Right atrium auricular region (tissue), 2 donors: ENCODE measurements at regions not wholly inside any gene's neighbourhood (a gene's known extent, or its start where the extent isn't known, plus 50 kb on each side); places are given as distances from the start of the nearest gene placed in this dataset.

Experiments used
- DNase-seq: peaks from one replicate; pipeline ENCODE4 v3.0.0-alpha.2; 2019; ENCODE audit warnings: low spot score
- H3K27ac ChIP-seq, 2 donors: fragments of 200-600 bp; sonication (generic); 1 replicate in 1 of 2; 2 replicates in 1 of 2; pipeline ENCODE4 v1.5.1; 2016 to 2019
- H3K27me3 ChIP-seq, 2 donors: fragments of 200-600 bp; sonication (generic); one replicate each; pipeline versions ENCODE4 v1.5.1 to v1.6.0; 2017 to 2019
- H3K36me3 ChIP-seq: fragments of 200-600 bp; sonication (generic); one replicate; pipeline ENCODE4 v1.5.1; 2016
- H3K4me1 ChIP-seq, 2 donors: fragments of 200-600 bp; sonication (generic); one replicate each; pipeline versions ENCODE4 v1.5.1 to v1.6.0; 2017 to 2019
- H3K4me3 ChIP-seq, 2 donors: fragments of 200-600 bp; sonication (generic); 1 replicate in 1 of 2; 2 replicates in 1 of 2; pipeline ENCODE4 v1.5.1; 2017 to 2019; ENCODE audit warnings: mild to moderate bottlenecking in 1 of 2, moderate library complexity in 1 of 2
- H3K9me3 ChIP-seq, 2 donors: fragments of 200-600 bp; sonication (generic); one replicate each; pipeline ENCODE4 v1.5.1; 2019
- TF ChIP-seq, protein P1 (sequence below), 2 donors: fragments of 200-600 bp; sonication (generic); IDR thresholded peaks; one replicate each; pipeline ENCODE4 v1.5.1; 2019; ENCODE audit warnings: antibody characterized with exemption in 2 of 2

DNA sequence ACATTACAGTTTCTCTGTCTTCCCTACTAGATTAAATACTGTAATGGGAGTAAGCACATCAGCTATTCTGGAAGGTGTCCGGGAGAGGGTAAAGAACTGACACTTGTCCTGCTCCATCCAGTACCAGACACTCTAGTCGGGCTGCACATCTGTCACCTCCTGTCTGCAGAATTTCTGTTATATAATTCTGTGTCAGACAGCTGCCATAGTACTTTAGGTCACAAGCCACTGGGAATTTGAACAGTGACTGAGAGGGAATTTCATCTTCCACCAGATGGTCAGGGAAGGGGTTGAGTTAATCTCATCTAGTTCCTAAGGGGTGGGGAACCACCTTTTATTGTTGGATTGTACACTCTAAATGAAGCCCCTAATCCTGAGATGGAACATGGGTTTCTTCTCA, 58.6 kb upstream of the NUDT7 start:
- Histone ChIP-seq H3K27me3 (no peaks in the 10 kb centered on the region), H3K36me3 (no peaks in the 10 kb centered on the region), H3K27ac (no peak overlapping the region), H3K4me1 (no peaks in the 10 kb centered on the region), H3K4me3 (no peak overlapping the region), H3K9me3 (peaks cover 0 to 10% of the 10 kb centered on the region in 2 donors)
- DNase-seq, result no peak
- TF ChIP-seq, protein P1, sequence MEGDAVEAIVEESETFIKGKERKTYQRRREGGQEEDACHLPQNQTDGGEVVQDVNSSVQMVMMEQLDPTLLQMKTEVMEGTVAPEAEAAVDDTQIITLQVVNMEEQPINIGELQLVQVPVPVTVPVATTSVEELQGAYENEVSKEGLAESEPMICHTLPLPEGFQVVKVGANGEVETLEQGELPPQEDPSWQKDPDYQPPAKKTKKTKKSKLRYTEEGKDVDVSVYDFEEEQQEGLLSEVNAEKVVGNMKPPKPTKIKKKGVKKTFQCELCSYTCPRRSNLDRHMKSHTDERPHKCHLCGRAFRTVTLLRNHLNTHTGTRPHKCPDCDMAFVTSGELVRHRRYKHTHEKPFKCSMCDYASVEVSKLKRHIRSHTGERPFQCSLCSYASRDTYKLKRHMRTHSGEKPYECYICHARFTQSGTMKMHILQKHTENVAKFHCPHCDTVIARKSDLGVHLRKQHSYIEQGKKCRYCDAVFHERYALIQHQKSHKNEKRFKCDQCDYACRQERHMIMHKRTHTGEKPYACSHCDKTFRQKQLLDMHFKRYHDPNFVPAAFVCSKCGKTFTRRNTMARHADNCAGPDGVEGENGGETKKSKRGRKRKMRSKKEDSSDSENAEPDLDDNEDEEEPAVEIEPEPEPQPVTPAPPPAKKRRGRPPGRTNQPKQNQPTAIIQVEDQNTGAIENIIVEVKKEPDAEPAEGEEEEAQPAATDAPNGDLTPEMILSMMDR (IDR thresholded peaks at IDR 0.05), result no peak

DNA sequence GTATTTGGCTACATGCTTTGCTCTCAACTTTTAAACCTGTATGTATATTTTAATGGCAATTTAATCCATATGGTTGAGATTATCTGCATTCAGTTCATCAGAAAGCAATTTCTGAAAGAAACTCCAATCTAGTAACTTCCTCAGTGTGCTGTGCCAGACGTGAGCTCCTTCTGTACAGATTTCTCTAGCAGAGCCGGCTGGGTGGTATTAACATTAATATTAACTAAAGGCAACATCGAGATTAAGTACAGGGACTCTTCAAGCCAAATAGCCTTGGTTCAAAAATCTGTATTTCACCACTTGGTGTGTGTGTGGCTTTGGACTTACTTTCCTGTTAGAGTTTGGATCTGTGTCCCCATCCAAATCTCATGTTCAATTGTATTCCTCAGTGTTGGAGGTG, 55.5 kb upstream of the NUDT7 start:
- TF ChIP-seq, protein P1 (IDR thresholded peaks at IDR 0.05), result no peak
- H3K36me3 ChIP-seq, result no peaks in the 10 kb centered on the region
- DNase-seq, result no peak
- no peaks in the 10 kb centered on the region for H3K4me1 ChIP-seq
- H3K27me3 ChIP-seq, result no peaks in the 10 kb centered on the region
- no peak overlapping the region for H3K27ac ChIP-seq
- H3K9me3 ChIP-seq, result peaks cover 0 to 10% of the 10 kb centered on the region in 2 donors
- H3K4me3 ChIP-seq, result no peak overlapping the region

DNA sequence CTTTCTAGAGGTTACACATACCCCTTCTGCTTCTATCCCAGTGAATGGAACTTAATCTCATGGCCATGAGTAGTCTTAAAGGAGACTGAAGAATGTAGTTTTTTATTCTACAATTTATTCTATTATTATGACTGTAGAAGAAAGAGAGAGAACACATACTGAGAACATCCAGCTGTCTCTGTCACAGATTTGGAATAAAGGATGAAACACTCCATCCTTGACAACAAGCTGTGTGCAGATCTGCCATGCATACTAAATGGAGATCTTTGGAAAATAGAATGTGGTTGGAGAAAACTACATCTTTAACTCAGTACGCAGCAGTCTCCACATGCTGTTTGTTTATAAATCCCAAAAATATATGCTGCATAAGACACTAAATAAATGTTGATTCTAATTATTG, 54.1 kb upstream of the NUDT7 start:
- TF ChIP-seq, protein P1 (IDR thresholded peaks at IDR 0.05), result no peak
- Histone ChIP-seq H3K36me3 (no peaks in the 10 kb centered on the region), H3K9me3 (no peaks in the 10 kb centered on the region), H3K4me3 (no peak overlapping the region), H3K27ac (no peak overlapping the region), H3K27me3 (no peaks in the 10 kb centered on the region), H3K4me1 (no peaks in the 10 kb centered on the region)
- DNase-seq, result no peak

DNA sequence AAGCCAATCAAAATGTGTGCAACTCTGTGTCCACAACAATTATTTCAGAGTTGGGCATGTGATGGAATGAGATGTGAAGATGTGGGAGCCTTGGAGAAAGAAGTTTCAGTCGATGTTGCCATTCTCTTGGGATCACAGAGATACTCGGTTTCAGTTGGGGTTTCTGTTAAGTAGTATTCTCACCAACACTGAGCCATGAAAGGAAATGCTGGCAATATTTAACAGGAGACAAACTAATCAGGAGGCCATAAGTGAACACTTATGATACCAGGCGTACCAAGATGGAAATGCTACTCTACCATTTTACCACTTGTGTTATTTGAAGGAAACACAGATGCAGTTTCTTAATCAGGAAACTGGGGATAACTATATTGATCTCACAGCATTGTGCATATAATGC, 53.3 kb upstream of the NUDT7 start:
- no peaks in the 10 kb centered on the region for H3K36me3 ChIP-seq
- H3K9me3 ChIP-seq, result no peaks in the 10 kb centered on the region
- H3K4me3 ChIP-seq, result no peak overlapping the region
- H3K27me3 ChIP-seq, result no peaks in the 10 kb centered on the region
- no peak for DNase-seq
- H3K4me1 ChIP-seq, result no peaks in the 10 kb centered on the region
- no peak overlapping the region for H3K27ac ChIP-seq
- TF ChIP-seq, protein P1 (IDR thresholded peaks at IDR 0.05), result no peak
